ENCODE measurements at regions not wholly inside any gene's neighbourhood (a gene's known extent, or its start where the extent isn't known, plus 50 kb on each side); places are given as distances from the start of the nearest gene placed in this dataset.

DNA sequence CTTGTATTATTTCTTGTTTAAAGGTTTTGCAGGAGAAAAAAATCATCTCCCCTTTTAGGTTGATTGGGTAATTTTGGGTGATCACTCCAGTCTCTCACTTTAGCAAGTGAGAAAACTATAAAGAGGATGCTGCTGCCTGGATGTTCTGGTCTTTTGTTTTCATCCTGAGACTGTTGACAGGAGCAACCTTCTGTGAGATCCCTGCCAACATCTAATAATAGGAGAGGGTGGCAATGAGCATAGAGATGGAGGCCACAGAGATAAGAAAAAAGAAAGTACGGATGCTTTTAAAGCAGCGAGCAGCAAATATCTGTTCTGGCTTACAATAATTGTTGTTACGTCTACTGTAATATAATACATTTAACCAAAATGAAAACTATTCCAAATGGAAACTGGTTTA lies 293.6 kb upstream of the MTNR1B start:
- intact Hi-C loops (cut with DNase I), result no loop called here
- no peak overlapping the region for H3K4me3 ChIP-seq
- no peak for DNase-seq (ENCODE audit: low spot score in 2 of 2)

DNA sequence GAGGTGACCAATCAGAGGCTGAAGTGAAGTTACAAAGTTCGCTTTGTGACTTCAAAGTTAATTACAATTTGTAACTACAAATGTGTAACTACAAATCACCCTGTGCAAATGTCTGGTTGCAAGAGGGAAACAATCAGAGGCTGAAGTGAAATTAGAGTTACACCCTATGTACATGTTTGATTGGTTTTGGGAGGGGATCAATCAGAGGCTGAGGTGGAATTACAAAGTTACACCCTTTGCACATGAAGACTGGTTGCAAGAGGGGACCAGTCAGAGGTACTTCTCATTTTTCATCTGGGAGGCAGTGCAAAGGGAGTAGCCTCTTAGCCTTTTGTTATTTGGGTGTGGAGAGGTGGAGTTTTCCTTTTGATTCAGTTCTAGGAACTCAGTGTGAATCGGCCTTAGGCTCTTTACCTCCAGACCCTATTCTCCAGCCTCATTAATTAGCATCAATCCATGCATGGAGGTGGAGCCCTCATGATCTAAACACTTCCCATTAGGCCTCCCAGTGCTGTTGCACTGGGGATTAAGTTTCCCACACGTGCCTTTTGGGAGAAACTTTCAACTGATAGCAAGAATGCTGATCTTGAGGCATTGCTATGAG lies 291.3 kb upstream of the MTNR1B start:
- Histone ChIP-seq H3K9me3 (no peaks in the 10 kb centered on the region), H3K36me3 (no peaks in the 10 kb centered on the region), H3K4me1 (no peaks in the 10 kb centered on the region), H3K27ac (no peak overlapping the region), H3K4me3 (no peak overlapping the region), H3K27me3 (no peaks in the 10 kb centered on the region)
- DNase-seq (ENCODE audit: low spot score in 2 of 2), result no peak
- TF ChIP-seq CTCF (IDR thresholded peaks at IDR 0.05), result no peak
- intact Hi-C loops (cut with DNase I), result no loop called here

More for the DNA sequence above, 293.6 kb upstream of the MTNR1B start:
- H3K27me3 ChIP-seq, result no peaks in the 10 kb centered on the region
- H3K4me1 ChIP-seq, result no peaks in the 10 kb centered on the region
- TF ChIP-seq CTCF (IDR thresholded peaks at IDR 0.05), result no peak
- no peak overlapping the region for H3K27ac ChIP-seq
- no peaks in the 10 kb centered on the region for H3K36me3 ChIP-seq
- H3K9me3 ChIP-seq, result no peaks in the 10 kb centered on the region

DNA sequence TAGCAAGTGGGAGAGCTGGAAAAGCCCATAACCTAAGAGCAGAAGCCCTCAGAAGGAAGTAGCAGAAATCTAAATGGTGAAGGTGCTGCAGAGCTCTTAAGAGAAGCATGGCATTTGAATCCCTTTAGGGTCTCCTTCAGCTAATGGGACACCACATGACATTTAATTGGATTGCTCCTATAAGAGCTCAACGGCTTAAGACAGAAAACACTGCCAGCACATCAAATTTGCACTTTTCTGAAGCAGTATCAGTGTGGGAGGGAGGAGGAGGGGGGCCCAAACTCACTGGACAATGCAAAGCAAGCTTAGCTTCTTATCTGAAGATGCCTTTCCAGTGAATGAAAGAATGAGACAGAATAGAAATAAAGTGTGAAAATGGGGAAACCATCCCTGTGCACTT lies 287.9 kb upstream of the MTNR1B start:
- Histone ChIP-seq H3K4me1 (no peaks in the 10 kb centered on the region), H3K36me3 (no peaks in the 10 kb centered on the region), H3K9me3 (no peaks in the 10 kb centered on the region), H3K27me3 (no peaks in the 10 kb centered on the region), H3K27ac (no peak overlapping the region), H3K4me3 (no peak overlapping the region)
- intact Hi-C loops (cut with DNase I), result no loop called here
- no peak for DNase-seq (ENCODE audit: low spot score in 2 of 2)
- no peak for TF ChIP-seq CTCF (IDR thresholded peaks at IDR 0.05)

DNA sequence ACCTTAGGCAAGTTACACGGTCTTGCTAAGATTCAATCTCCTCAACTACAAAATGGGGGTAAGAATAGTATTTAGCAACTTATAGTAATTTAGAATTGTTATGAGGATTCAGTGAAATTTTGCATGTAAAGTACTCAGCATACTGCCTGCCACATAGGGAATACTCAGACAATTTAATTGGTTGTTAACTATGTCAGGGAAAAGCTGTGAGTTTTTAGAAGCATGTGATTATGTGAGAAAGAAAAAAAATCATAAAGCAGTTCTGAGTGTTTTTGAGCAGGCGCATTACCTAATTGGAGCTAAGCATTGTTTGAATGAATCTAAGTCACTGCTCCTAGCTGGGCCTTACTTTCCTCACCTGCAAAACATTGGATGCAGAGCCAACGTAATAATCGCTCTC lies 287.3 kb upstream of the MTNR1B start:
- Histone ChIP-seq H3K9me3 (no peaks in the 10 kb centered on the region), H3K4me3 (no peak overlapping the region), H3K27me3 (no peaks in the 10 kb centered on the region), H3K4me1 (no peaks in the 10 kb centered on the region), H3K36me3 (no peaks in the 10 kb centered on the region), H3K27ac (no peak overlapping the region)
- no peak for TF ChIP-seq CTCF (IDR thresholded peaks at IDR 0.05)
- no peak for DNase-seq (ENCODE audit: low spot score in 2 of 2)
- intact Hi-C loops (cut with DNase I), result no loop called here

DNA sequence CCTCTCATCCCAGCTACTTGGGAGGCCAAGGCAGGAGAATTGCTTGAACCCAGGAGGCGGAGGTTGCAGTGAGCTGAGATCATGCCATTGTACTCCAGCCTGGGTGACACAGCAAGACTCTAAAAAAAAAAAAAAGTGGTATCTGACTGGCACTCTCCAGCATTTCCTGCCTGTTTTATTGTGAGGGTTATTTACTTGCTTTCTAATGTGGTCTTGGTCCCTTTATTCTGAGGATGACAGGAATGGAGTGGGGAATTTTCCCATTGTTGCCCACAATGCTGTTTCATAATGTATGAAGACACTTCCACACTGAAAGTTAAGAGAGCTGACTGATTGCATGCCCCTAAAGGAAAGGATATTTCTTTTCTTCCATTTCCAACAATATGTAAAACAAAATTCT lies 286.5 kb upstream of the MTNR1B start:
- intact Hi-C loops (cut with DNase I), result no loop called here
- Histone ChIP-seq H3K4me1 (no peaks in the 10 kb centered on the region), H3K36me3 (no peaks in the 10 kb centered on the region), H3K9me3 (no peaks in the 10 kb centered on the region), H3K27me3 (no peaks in the 10 kb centered on the region), H3K27ac (no peak overlapping the region), H3K4me3 (no peak overlapping the region)
- TF ChIP-seq CTCF (IDR thresholded peaks at IDR 0.05), result no peak
- DNase-seq (ENCODE audit: low spot score in 2 of 2), result no peak

- no peak for TF ChIP-seq CTCF (IDR thresholded peaks at IDR 0.05)
- no peak for DNase-seq (ENCODE audit: low spot score in 2 of 2)
- no peaks in the 10 kb centered on the region for H3K9me3 ChIP-seq
- H3K27ac ChIP-seq, result no peak overlapping the region
- no peaks in the 10 kb centered on the region for H3K4me1 ChIP-seq
- H3K4me3 ChIP-seq, result no peak overlapping the region
- H3K27me3 ChIP-seq, result no peaks in the 10 kb centered on the region
- H3K36me3 ChIP-seq, result no peaks in the 10 kb centered on the region
- intact Hi-C loops (cut with DNase I), result no loop called here
Observed at GRCh38 chr11:92685049-92685448, 284.4 kb upstream of the MTNR1B start.

Measured in ascending aorta (tissue), 2 donors.